ENCODE measurements at regions not wholly inside any gene's neighbourhood (a gene's known extent, or its start where the extent isn't known, plus 50 kb on each side); places are given as distances from the start of the nearest gene placed in this dataset.

GRCh38 chr12:46082490-46083200, 92.3 kb upstream of the SCAF11 start:
- H3K4me1 ChIP-seq (ENCODE audit: low read depth): no peaks in the 10 kb centered on the region
- peaks cover 12% of the 10 kb centered on the region for H3K9me3 ChIP-seq
- no peaks in the 10 kb centered on the region for H3K36me3 ChIP-seq (ENCODE audit: low read depth)
- H3K4me3 ChIP-seq: no peak overlapping the region
- no peak for ATAC-seq
- no peak for TF ChIP-seq CTCF (IDR thresholded peaks at IDR 0.05)
- intact Hi-C loops (cut with DNase I, micrococcal nuclease): no loop called here
- no peak for DNase-seq

- DNase-seq: no peak
- no peak for TF ChIP-seq CTCF (IDR thresholded peaks at IDR 0.05)
- H3K36me3 ChIP-seq (ENCODE audit: low read depth): no peaks in the 10 kb centered on the region
- H3K4me3 ChIP-seq: no peak overlapping the region
- no peak for ATAC-seq
- intact Hi-C loops (cut with DNase I, micrococcal nuclease): no loop called here
- H3K4me1 ChIP-seq (ENCODE audit: low read depth): no peaks in the 10 kb centered on the region
- peaks cover 6% of the 10 kb centered on the region for H3K9me3 ChIP-seq
Measured at GRCh38 chr12:46073321-46073720, 82.9 kb upstream of the SCAF11 start.

- Histone ChIP-seq H3K4me3 (no peak overlapping the region), H3K36me3 (ENCODE audit: low read depth) (no peaks in the 10 kb centered on the region), H3K9me3 (no peaks in the 10 kb centered on the region), H3K4me1 (ENCODE audit: low read depth) (no peaks in the 10 kb centered on the region)
- peak; percentile 62 to 80 (median 75) for DNase-seq
- peak; percentile 87 for TF ChIP-seq CTCF (IDR thresholded peaks at IDR 0.05)
- intact Hi-C loops (cut with DNase I, micrococcal nuclease): no loop called here
- ATAC-seq: peak; percentile 100
Measured at GRCh38 chr12:46071769-46072624, 81.6 kb upstream of the SCAF11 start.

GRCh38 chr12:46071335-46071734, 81.0 kb upstream of the SCAF11 start:
- H3K36me3 ChIP-seq (ENCODE audit: low read depth): no peaks in the 10 kb centered on the region
- DNase-seq (no peak), ATAC-seq (no peak)
- no peaks in the 10 kb centered on the region for H3K9me3 ChIP-seq
- no peak overlapping the region for H3K4me3 ChIP-seq
- H3K4me1 ChIP-seq (ENCODE audit: low read depth): no peaks in the 10 kb centered on the region
- intact Hi-C loops (cut with DNase I, micrococcal nuclease): no loop called here
- TF ChIP-seq CTCF (IDR thresholded peaks at IDR 0.05): no peak

- H3K4me3 ChIP-seq: no peak overlapping the region
- no peak for ATAC-seq
- no peaks in the 10 kb centered on the region for H3K36me3 ChIP-seq (ENCODE audit: low read depth)
- DNase-seq: no peak
- H3K9me3 ChIP-seq: no peaks in the 10 kb centered on the region
- TF ChIP-seq CTCF (IDR thresholded peaks at IDR 0.05): no peak
- no peaks in the 10 kb centered on the region for H3K4me1 ChIP-seq (ENCODE audit: low read depth)
- intact Hi-C loops (cut with DNase I, micrococcal nuclease): no loop called here
Measured at GRCh38 chr12:46067094-46067493, 76.7 kb upstream of the SCAF11 start.
